MM.1S (cell line): ENCODE measurements at regions not wholly inside any gene's neighbourhood (a gene's known extent, or its start where the extent isn't known, plus 50 kb on each side); places are given as distances from the start of the nearest gene placed in this dataset.

Source experiments
- EZH2phosphoT487 ChIP-seq: fragments of 300-600 bp; sonication (generic); IDR thresholded peaks from 2 replicates; pipeline ENCODE4 v1.6.1; 2018; ENCODE audit warnings: antibody characterized with exemption, low read length
- TF ChIP-seq, protein P1 (sequence below): fragments of 300-600 bp; sonication (generic); IDR thresholded peaks from 2 replicates; pipeline ENCODE4 v1.5.1; 2016; ENCODE audit warnings: antibody characterized with exemption, low read length, mixed read lengths

DNA sequence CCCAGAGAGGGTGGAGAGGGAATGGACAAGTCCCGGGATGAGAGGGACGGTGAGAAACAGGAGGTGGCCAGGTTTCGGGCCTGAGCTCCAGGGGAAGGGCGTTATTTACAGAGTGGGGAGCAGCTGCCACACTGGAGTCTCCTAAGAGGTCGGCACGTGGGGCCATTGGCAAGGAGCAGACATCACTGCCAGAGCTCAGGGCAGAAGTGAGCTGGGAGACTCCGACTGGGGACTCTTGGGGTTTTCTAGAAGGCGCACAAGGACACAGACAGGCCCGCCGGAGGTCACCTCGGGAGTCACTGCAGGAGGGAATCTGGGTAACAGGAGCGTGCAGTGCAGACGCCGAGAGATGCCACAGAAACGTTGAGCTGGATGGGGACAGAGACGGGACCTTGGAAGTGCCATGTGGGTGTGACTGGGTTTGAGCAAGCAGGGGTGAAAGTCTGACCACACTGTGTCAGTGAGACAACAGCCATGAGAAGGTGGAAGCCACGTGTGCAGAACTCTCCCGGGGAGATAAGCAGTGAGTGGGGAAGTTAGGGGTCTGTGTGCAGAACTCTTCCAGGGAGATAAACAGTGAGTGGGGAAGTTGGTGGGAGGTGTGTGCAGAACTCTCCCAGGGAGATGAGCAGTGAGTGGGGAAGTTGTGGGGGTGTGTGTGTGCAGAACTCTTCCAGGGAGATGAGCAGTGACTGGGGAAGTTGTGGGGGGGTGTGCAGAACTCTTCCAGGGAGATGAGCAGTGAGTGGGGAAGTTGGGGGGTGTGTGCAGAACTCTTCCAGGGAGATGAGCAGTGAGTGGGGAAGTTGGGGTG is 187.5 kb downstream of the SHANK2 start:
- no peak for TF ChIP-seq EZH2phosphoT487
- TF ChIP-seq, protein P1, sequence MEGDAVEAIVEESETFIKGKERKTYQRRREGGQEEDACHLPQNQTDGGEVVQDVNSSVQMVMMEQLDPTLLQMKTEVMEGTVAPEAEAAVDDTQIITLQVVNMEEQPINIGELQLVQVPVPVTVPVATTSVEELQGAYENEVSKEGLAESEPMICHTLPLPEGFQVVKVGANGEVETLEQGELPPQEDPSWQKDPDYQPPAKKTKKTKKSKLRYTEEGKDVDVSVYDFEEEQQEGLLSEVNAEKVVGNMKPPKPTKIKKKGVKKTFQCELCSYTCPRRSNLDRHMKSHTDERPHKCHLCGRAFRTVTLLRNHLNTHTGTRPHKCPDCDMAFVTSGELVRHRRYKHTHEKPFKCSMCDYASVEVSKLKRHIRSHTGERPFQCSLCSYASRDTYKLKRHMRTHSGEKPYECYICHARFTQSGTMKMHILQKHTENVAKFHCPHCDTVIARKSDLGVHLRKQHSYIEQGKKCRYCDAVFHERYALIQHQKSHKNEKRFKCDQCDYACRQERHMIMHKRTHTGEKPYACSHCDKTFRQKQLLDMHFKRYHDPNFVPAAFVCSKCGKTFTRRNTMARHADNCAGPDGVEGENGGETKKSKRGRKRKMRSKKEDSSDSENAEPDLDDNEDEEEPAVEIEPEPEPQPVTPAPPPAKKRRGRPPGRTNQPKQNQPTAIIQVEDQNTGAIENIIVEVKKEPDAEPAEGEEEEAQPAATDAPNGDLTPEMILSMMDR: no peak
